ENCODE measurements at regions not wholly inside any gene's neighbourhood (a gene's known extent, or its start where the extent isn't known, plus 50 kb on each side); places are given as distances from the start of the nearest gene placed in this dataset.

- DNase-seq = no peak
- in situ Hi-C loops (cut with HindIII; ENCODE audit: low pct_ligation_motif_present, low pct_unique_long_range_greater_than_20kb, low sequenced_read_pairs) = no loop called here
Observed at GRCh38 chr6:144731229-144731628, 446.1 kb downstream of the UTRN start.

- in situ Hi-C loops (cut with HindIII; ENCODE audit: low pct_ligation_motif_present, low pct_unique_long_range_greater_than_20kb, low sequenced_read_pairs) = no loop called here
- no peak for DNase-seq
Observed at GRCh38 chr6:144736763-144737162, 451.6 kb downstream of the UTRN start.

GRCh38 chr6:144737998-144738397 lies 452.9 kb downstream of the UTRN start:
- in situ Hi-C loops (cut with HindIII; ENCODE audit: low pct_ligation_motif_present, low pct_unique_long_range_greater_than_20kb, low sequenced_read_pairs) = no loop called here

GRCh38 chr6:144739873-144740272 lies 454.7 kb downstream of the UTRN start:
- in situ Hi-C loops (cut with HindIII; ENCODE audit: low pct_ligation_motif_present, low pct_unique_long_range_greater_than_20kb, low sequenced_read_pairs) = no loop called here
- DNase-seq = no peak

More at GRCh38 chr6:144737998-144738397, 452.9 kb downstream of the UTRN start:
- no peak for DNase-seq

- in situ Hi-C loops (cut with HindIII; ENCODE audit: low pct_ligation_motif_present, low pct_unique_long_range_greater_than_20kb, low sequenced_read_pairs) = no loop called here
- DNase-seq = no peak
Observed at GRCh38 chr6:144741659-144742058, 456.5 kb downstream of the UTRN start.

GRCh38 chr6:144742779-144743178 lies 457.6 kb downstream of the UTRN start:
- in situ Hi-C loops (cut with HindIII; ENCODE audit: low pct_ligation_motif_present, low pct_unique_long_range_greater_than_20kb, low sequenced_read_pairs) = no loop called here
- DNase-seq = no peak

- in situ Hi-C loops (cut with HindIII; ENCODE audit: low pct_ligation_motif_present, low pct_unique_long_range_greater_than_20kb, low sequenced_read_pairs) = no loop called here
Observed at GRCh38 chr6:144744720-144745119, 459.6 kb downstream of the UTRN start.

GRCh38 chr6:144745439-144745838 lies 460.3 kb downstream of the UTRN start:
- DNase-seq = no peak
- in situ Hi-C loops (cut with HindIII; ENCODE audit: low pct_ligation_motif_present, low pct_unique_long_range_greater_than_20kb, low sequenced_read_pairs) = no loop called here

More at GRCh38 chr6:144744720-144745119, 459.6 kb downstream of the UTRN start:
- DNase-seq = no peak

- no peak for DNase-seq
- in situ Hi-C loops (cut with HindIII; ENCODE audit: low pct_ligation_motif_present, low pct_unique_long_range_greater_than_20kb, low sequenced_read_pairs) = no loop called here
Observed at GRCh38 chr6:144746902-144747469, 461.9 kb downstream of the UTRN start.

- in situ Hi-C loops (cut with HindIII; ENCODE audit: low pct_ligation_motif_present, low pct_unique_long_range_greater_than_20kb, low sequenced_read_pairs) = no loop called here
- DNase-seq = no peak
Observed at GRCh38 chr6:144749263-144749662, 464.1 kb downstream of the UTRN start.

- DNase-seq = no peak
- in situ Hi-C loops (cut with HindIII; ENCODE audit: low pct_ligation_motif_present, low pct_unique_long_range_greater_than_20kb, low sequenced_read_pairs) = no loop called here
Observed at GRCh38 chr6:144753023-144753705, 468.0 kb downstream of the UTRN start.

GRCh38 chr6:144756469-144756868 lies 471.3 kb downstream of the UTRN start:
- DNase-seq = no peak
- in situ Hi-C loops (cut with HindIII; ENCODE audit: low pct_ligation_motif_present, low pct_unique_long_range_greater_than_20kb, low sequenced_read_pairs) = no loop called here

- in situ Hi-C loops (cut with HindIII; ENCODE audit: low pct_ligation_motif_present, low pct_unique_long_range_greater_than_20kb, low sequenced_read_pairs) = no loop called here
Observed at GRCh38 chr6:144757299-144757698, 472.2 kb downstream of the UTRN start.

GRCh38 chr6:144757730-144758129 lies 472.6 kb downstream of the UTRN start:
- DNase-seq = no peak
- in situ Hi-C loops (cut with HindIII; ENCODE audit: low pct_ligation_motif_present, low pct_unique_long_range_greater_than_20kb, low sequenced_read_pairs) = no loop called here

More at GRCh38 chr6:144757299-144757698, 472.2 kb downstream of the UTRN start:
- no peak for DNase-seq

GRCh38 chr6:144758602-144759001 lies 473.5 kb downstream of the UTRN start:
- in situ Hi-C loops (cut with HindIII; ENCODE audit: low pct_ligation_motif_present, low pct_unique_long_range_greater_than_20kb, low sequenced_read_pairs) = no loop called here

GRCh38 chr6:144762469-144762868 lies 477.3 kb downstream of the UTRN start:
- no peak for DNase-seq
- in situ Hi-C loops (cut with HindIII; ENCODE audit: low pct_ligation_motif_present, low pct_unique_long_range_greater_than_20kb, low sequenced_read_pairs) = no loop called here

More at GRCh38 chr6:144758602-144759001, 473.5 kb downstream of the UTRN start:
- DNase-seq = peak; percentile 16

- in situ Hi-C loops (cut with HindIII; ENCODE audit: low pct_ligation_motif_present, low pct_unique_long_range_greater_than_20kb, low sequenced_read_pairs) = no loop called here
- no peak for DNase-seq
Observed at GRCh38 chr6:144767051-144767450, 481.9 kb downstream of the UTRN start.

GRCh38 chr6:144768551-144769075 lies 483.5 kb downstream of the UTRN start:
- in situ Hi-C loops (cut with HindIII; ENCODE audit: low pct_ligation_motif_present, low pct_unique_long_range_greater_than_20kb, low sequenced_read_pairs) = no loop called here
- no peak for DNase-seq

- no peak for DNase-seq
- in situ Hi-C loops (cut with HindIII; ENCODE audit: low pct_ligation_motif_present, low pct_unique_long_range_greater_than_20kb, low sequenced_read_pairs) = no loop called here
Observed at GRCh38 chr6:144769142-144769541, 484.0 kb downstream of the UTRN start.

Measured in ACHN (cell line).